ENCODE measurements at regions not wholly inside any gene's neighbourhood (a gene's known extent, or its start where the extent isn't known, plus 50 kb on each side); places are given as distances from the start of the nearest gene placed in this dataset.

- no peak for TF ChIP-seq CTCF (IDR thresholded peaks at IDR 0.05; ENCODE audit: unreplicated experiment)
- DNase-seq: no peak
- Mint-ChIP-seq H3K4me1 (ENCODE audit: low read depth, unreplicated experiment) (peaks cover 21% of the 10 kb centered on the region), H3K27me3 (ENCODE audit: unreplicated experiment) (peaks cover 99% of the 10 kb centered on the region), H3K4me3 (ENCODE audit: low read depth, unreplicated experiment) (no peak overlapping the region), H3K36me3 (ENCODE audit: insufficient read depth, unreplicated experiment) (no peaks in the 10 kb centered on the region), H3K9me3 (ENCODE audit: low read depth, unreplicated experiment) (peaks cover 4% of the 10 kb centered on the region), H3K27ac (ENCODE audit: unreplicated experiment) (no peak overlapping the region)
- BruUV-seq (replicated peaks): no TSS peak
- intact Hi-C loops (cut with micrococcal nuclease; ENCODE audit: unreplicated experiment): no loop called here
- CTCF ChIA-PET: no interaction called here
Observed at GRCh38 chr3:13190378-13190765, 117.1 kb upstream of the IQSEC1 start.

GRCh38 chr3:13189639-13190377 lies 116.6 kb upstream of the IQSEC1 start:
- Mint-ChIP-seq H3K4me1 (ENCODE audit: low read depth, unreplicated experiment) (peaks cover 16% of the 10 kb centered on the region), H3K4me3 (ENCODE audit: low read depth, unreplicated experiment) (no peak overlapping the region), H3K27ac (ENCODE audit: unreplicated experiment) (no peak overlapping the region), H3K9me3 (ENCODE audit: low read depth, unreplicated experiment) (peaks cover 4% of the 10 kb centered on the region), H3K27me3 (ENCODE audit: unreplicated experiment) (peaks cover 99% of the 10 kb centered on the region), H3K36me3 (ENCODE audit: insufficient read depth, unreplicated experiment) (no peaks in the 10 kb centered on the region)
- BruUV-seq (replicated peaks): no TSS peak
- TF ChIP-seq CTCF (IDR thresholded peaks at IDR 0.05; ENCODE audit: unreplicated experiment): no peak
- CTCF ChIA-PET: no interaction called here
- no peak for DNase-seq
- intact Hi-C loops (cut with micrococcal nuclease; ENCODE audit: unreplicated experiment): no loop called here

- no peak overlapping the region for H3K27ac Mint-ChIP-seq (ENCODE audit: unreplicated experiment)
Observed at GRCh38 chr3:13188975-13189374, 115.7 kb upstream of the IQSEC1 start.

GRCh38 chr3:13188181-13188779 lies 115.1 kb upstream of the IQSEC1 start:
- no TSS peak for BruUV-seq (replicated peaks)
- CTCF ChIA-PET: no interaction called here
- H3K4me3 Mint-ChIP-seq (ENCODE audit: low read depth, unreplicated experiment): no peak overlapping the region
- TF ChIP-seq CTCF (IDR thresholded peaks at IDR 0.05; ENCODE audit: unreplicated experiment): no peak
- peaks cover 4% of the 10 kb centered on the region for H3K9me3 Mint-ChIP-seq (ENCODE audit: low read depth, unreplicated experiment)
- no peak for DNase-seq
- H3K27me3 Mint-ChIP-seq (ENCODE audit: unreplicated experiment): peaks cover 99% of the 10 kb centered on the region
- intact Hi-C loops (cut with micrococcal nuclease; ENCODE audit: unreplicated experiment): no loop called here
- H3K27ac Mint-ChIP-seq (ENCODE audit: unreplicated experiment): no peak overlapping the region
- H3K36me3 Mint-ChIP-seq (ENCODE audit: insufficient read depth, unreplicated experiment): no peaks in the 10 kb centered on the region
- peaks cover under 1% of the 10 kb centered on the region for H3K4me1 Mint-ChIP-seq (ENCODE audit: low read depth, unreplicated experiment)

More at GRCh38 chr3:13188975-13189374, 115.7 kb upstream of the IQSEC1 start:
- H3K4me3 Mint-ChIP-seq (ENCODE audit: low read depth, unreplicated experiment): no peak overlapping the region
- H3K27me3 Mint-ChIP-seq (ENCODE audit: unreplicated experiment): peaks cover 99% of the 10 kb centered on the region
- peaks cover 7% of the 10 kb centered on the region for H3K4me1 Mint-ChIP-seq (ENCODE audit: low read depth, unreplicated experiment)
- no peak for DNase-seq
- no TSS peak for BruUV-seq (replicated peaks)
- H3K36me3 Mint-ChIP-seq (ENCODE audit: insufficient read depth, unreplicated experiment): no peaks in the 10 kb centered on the region
- CTCF ChIA-PET: no interaction called here
- intact Hi-C loops (cut with micrococcal nuclease; ENCODE audit: unreplicated experiment): no loop called here
- no peak for TF ChIP-seq CTCF (IDR thresholded peaks at IDR 0.05; ENCODE audit: unreplicated experiment)
- H3K9me3 Mint-ChIP-seq (ENCODE audit: low read depth, unreplicated experiment): peaks cover 4% of the 10 kb centered on the region
